Activated CD8-positive, alpha-beta memory T cell treated with anti-CD3 and anti-CD28 coated beads for 48 hours (primary cell): ENCODE measurements at regions not wholly inside any gene's neighbourhood (a gene's known extent, or its start where the extent isn't known, plus 50 kb on each side); places are given as distances from the start of the nearest gene placed in this dataset.

ENCODE experiments used
- DNase-seq, 3 experiments: peaks; one replicate each; pipeline ENCODE4 v3.0.0-alpha.2; 2020; ENCODE audit warnings: low read depth in 2 of 3, low spot score in 2 of 3

- no peak for DNase-seq
Observed at GRCh38 chr7:41808541-41808940, 105.7 kb upstream of the INHBA start.

DNA sequence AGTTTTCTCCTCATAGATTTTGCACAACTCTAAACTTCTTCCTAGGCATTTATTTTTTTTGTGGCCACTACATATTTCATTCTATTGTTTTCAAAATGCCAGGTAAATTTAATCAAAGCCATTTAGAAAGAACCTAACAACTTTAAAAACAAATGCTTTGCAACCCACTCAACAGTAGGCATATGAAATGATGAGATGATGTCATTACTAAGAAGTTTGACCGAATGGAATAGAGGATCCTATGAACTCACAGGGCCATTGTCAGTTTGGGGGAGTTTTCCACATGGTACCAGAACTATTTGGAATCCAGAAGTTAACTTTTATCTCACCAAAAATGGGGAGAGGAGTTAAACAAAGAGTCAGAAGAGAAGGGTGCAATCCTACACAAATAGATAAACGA, 100.7 kb upstream of the INHBA start:
- DNase-seq, result no peak

GRCh38 chr7:41796331-41796730, 93.4 kb upstream of the INHBA start:
- no peak for DNase-seq

DNA sequence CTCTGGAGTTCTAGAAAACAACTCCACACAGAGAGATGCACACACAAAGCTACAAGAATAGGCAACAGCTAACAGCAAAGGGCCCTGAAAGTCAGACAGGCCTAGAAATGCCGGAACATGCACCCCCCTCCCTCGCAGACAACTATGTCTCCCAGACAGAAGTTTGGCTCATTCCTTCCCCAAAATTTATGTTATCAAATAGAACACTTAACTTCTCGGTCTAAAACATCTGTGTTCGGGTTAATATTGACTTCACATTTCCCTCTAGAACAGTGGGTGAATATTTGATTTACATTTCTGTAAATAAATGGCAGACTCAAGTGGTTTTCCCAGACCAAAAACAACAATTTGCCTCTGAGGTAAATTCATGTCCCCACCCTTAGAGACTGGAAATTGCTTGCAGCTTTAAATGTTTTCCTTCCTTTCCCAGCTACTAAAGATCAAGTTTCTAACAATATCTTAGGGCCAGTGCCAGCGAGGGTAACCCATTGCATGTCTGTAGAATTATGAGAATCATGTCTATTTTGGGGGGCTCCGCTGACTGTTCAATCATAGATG, 92.5 kb upstream of the INHBA start:
- DNase-seq, result no peak

- no peak for DNase-seq
Observed at GRCh38 chr7:41793556-41793955, 90.7 kb upstream of the INHBA start.

DNA sequence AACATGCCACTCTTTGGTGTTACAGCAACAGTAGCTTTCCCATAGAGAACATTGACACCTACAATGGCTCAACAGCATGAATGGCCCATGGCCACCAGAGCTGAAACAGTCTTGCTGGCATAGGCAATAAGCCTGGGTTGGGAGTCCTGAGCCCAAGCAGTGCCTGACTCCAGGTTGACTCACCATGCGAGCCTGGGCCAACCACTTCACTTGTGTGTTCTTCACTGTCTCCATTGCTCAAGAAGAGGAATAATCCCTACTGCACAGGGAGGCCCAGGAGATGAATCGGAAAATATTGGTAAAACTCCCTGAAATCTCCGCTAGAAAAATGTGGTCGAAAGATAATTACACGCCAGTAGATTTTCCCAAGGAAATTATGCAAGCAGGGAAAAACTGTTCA, 89.2 kb upstream of the INHBA start:
- no peak for DNase-seq

GRCh38 chr7:41788556-41788955, 85.7 kb upstream of the INHBA start:
- no peak for DNase-seq

GRCh38 chr7:41787651-41788350, 84.9 kb upstream of the INHBA start:
- no peak for DNase-seq

DNA sequence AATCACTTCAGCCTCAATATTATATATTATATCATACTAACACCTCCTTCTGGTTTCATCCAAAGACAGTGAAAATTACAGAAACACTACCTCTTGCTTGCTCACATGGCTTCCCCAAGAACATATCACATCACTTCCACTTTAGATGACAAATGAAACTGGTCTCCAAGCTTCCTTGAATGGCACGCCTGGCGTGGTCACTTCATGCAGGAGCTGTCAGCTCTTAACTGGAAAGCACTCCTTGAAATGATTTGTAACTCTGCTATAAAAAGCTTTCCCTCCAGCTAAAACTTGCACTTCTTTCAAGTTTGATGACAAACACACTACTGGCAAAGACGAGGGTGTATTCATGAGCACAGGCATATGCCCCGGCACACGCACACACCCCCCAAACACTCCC, 84.1 kb upstream of the INHBA start:
- no peak for DNase-seq

- no peak for DNase-seq
Observed at GRCh38 chr7:41786404-41786803, 83.5 kb upstream of the INHBA start.

DNA sequence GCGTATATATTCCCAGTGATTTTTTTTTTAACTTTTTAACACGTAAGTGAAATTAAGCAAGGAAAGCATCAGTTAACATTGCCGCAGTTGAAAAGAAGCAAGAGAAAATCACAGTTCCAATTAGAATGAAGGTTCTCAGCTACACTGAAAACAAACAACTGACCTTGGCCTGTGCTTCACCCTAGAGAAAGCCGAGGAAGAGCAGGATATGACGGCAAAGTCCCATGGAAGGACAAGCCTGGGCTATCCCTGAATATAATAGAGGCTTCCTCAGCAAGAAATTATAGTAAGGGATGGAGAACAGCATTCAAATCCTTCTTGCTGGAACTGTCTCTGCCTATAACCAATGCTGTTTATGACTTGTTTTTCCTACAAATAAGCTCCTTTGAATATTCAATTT, 83.0 kb upstream of the INHBA start:
- no peak for DNase-seq

- no peak for DNase-seq
Observed at GRCh38 chr7:41785265-41785664, 82.4 kb upstream of the INHBA start.

DNA sequence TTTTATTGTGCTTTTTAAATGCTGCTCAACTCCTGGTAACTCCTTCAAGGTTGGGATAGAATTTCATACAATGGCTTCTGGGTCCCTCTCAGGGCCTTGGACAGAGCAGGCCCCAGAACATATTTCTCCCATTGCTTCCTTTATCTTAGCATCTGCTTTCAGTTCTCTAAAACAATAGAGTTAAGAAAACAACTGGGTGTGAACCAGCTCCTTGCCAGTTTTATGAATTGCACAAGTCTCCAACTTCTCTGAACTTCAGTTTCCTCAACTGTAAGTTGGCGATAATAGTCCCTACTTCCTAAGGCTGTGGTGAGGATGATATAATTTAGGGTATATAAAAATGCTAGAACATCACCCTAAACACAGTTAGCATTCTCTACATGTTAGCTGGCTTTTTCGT, 77.0 kb upstream of the INHBA start:
- no peak for DNase-seq

GRCh38 chr7:41777894-41778596, 75.2 kb upstream of the INHBA start:
- no peak for DNase-seq

GRCh38 chr7:41774966-41775365, 72.1 kb upstream of the INHBA start:
- DNase-seq, result no peak

DNA sequence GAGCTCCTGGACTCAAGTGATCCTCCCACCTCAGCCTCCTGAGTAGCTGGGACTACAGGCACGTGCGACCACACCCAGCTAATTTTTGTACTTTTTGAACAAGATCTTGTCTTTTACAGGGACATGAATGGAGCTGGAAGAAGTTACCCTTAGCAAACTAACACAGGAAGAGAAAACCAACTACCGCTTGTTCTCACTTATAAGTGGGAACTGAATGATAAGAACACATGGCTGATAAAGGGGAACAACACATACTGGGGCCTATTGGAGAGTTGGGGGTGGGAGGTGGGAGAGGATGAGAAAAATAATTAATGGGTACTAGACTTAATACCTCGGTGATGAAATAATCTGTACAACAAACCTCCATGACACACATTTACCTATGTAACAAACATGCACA, 70.9 kb upstream of the INHBA start:
- DNase-seq, result no peak

- no peak for DNase-seq
Observed at GRCh38 chr7:41771717-41772116, 68.8 kb upstream of the INHBA start.

GRCh38 chr7:41769162-41769561, 66.3 kb upstream of the INHBA start:
- no peak for DNase-seq

GRCh38 chr7:41763626-41764025, 60.7 kb upstream of the INHBA start:
- no peak for DNase-seq

- no peak for DNase-seq
Observed at GRCh38 chr7:41762641-41763040, 59.8 kb upstream of the INHBA start.

- DNase-seq, result no peak
Observed at GRCh38 chr7:41760293-41760692, 57.4 kb upstream of the INHBA start.

DNA sequence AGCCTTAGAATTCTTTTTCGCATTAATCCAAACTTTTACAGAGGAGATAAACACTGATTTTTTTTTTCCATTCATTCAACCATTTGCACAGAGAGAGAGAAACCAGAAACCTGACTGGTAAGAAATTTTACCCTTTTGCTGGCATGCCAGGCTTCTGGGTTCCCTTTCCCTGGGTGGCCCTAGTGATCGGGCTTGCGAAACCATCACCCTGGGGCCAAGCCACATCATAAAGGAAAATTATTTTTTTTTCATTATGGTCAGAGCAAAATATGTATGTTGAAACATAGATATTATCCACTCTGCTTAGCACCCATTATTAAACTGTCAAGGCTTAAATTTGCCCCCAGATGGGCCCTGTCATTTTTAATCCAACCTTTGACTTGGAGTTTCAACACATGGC, 55.4 kb upstream of the INHBA start:
- no peak for DNase-seq
